SK-N-SH (cell line): ENCODE measurements at regions not wholly inside any gene's neighbourhood (a gene's known extent, or its start where the extent isn't known, plus 50 kb on each side); places are given as distances from the start of the nearest gene placed in this dataset.

ENCODE experiments used
- CTCF ChIA-PET: fragments of 300-600, 350-600 bp; formaldehyde crosslinking; extraction: SDS; loops from one replicate; lab custom pipeline; 2021; lab: Yijun Ruan, JAX
- POLR2A ChIA-PET: fragments of 350-600 bp; sonication (Branson Sonifier 250); formaldehyde crosslinking; extraction: SDS; loops from one replicate; lab custom pipeline; 2020; ENCODE audit warnings: antibody characterized with exemption, inconsistent platforms; lab: Yijun Ruan, JAX
- DNase-seq: peaks from one replicate; pipeline ENCODE4 v3.0.0; 2012
- H2AFZ ChIP-seq: fragments of 200-600 bp; sonication (generic); 2 replicates; pipeline ENCODE4 v1.8.1; 2016; ENCODE audit warnings: antibody characterized with exemption, mild to moderate bottlenecking, low read depth
- H3F3A ChIP-seq: fragments of 200-600 bp; sonication (generic); replicated peaks from 2 replicates; pipeline ENCODE3; 2016; ENCODE audit warnings: antibody characterized with exemption, mild to moderate bottlenecking; ENCODE audit not compliant: insufficient read depth
- H3K27ac ChIP-seq, 2 experiments: fragments of 200-500 bp in 1 of 2; fragments of 200-600 bp in 1 of 2; sonication (Bioruptor generic) in 1 of 2; sonication (generic), shearing (Covaris generic) in 1 of 2; 2 replicates each; pipeline versions ENCODE4 v1.5.1 to v1.6.1; 2014 to 2016; ENCODE audit warnings: low read depth in 2 of 2, inconsistent platforms in 1 of 2, low read length in 1 of 2, mild to moderate bottlenecking in 1 of 2, mixed read lengths in 1 of 2
- H3K27me3 ChIP-seq: fragments of 200-600 bp; sonication (generic), shearing (Covaris generic); 2 replicates; pipeline ENCODE4 v1.6.1; 2016; ENCODE audit warnings: mixed run types; ENCODE audit not compliant: insufficient read depth
- H3K36me3 ChIP-seq, 2 experiments: fragments of 200-500 bp in 1 of 2; fragments of 200-600 bp in 1 of 2; sonication (Bioruptor generic) in 1 of 2; sonication (generic) in 1 of 2; replicated peaks in 1 of 2; 2 replicates each; pipeline versions ENCODE3 to v1.5.1; 2014 to 2016; ENCODE audit warnings: low read length in 1 of 2, mild to moderate bottlenecking in 1 of 2; ENCODE audit not compliant: insufficient read depth in 2 of 2, control insufficient read depth in 1 of 2
- H3K4me1 ChIP-seq, 2 experiments: fragments of 200-500 bp in 1 of 2; fragments of 200-600 bp in 1 of 2; sonication (Bioruptor generic) in 1 of 2; sonication (generic), shearing (Covaris generic) in 1 of 2; 2 replicates each; pipeline versions ENCODE4 v1.5.1 to v1.6.1; 2014 to 2016; ENCODE audit warnings: low read depth in 1 of 2, low read length in 1 of 2, mixed run types in 1 of 2; ENCODE audit not compliant: insufficient read depth in 2 of 2, control insufficient read depth in 1 of 2
- H3K4me2 ChIP-seq: fragments of 200-600 bp; sonication (generic), shearing (Covaris generic); 2 replicates; pipeline ENCODE4 v1.6.1; 2017; ENCODE audit warnings: mixed run types
- H3K4me3 ChIP-seq, 2 experiments: fragments of 200-500 bp in 1 of 2; fragments of 200-600 bp in 1 of 2; sonication (Bioruptor generic) in 1 of 2; sonication (generic), shearing (Covaris generic) in 1 of 2; 2 replicates each; pipeline versions ENCODE4 v1.5.1 to v1.8.1; 2014 to 2016; ENCODE audit warnings: low read depth in 2 of 2, inconsistent platforms in 1 of 2, low read length in 1 of 2, mild to moderate bottlenecking in 1 of 2, mixed read lengths in 1 of 2, moderate library complexity in 1 of 2
- H3K79me2 ChIP-seq: fragments of 200-600 bp; sonication (generic); 2 replicates; pipeline ENCODE4 v1.8.1; 2017; ENCODE audit warnings: mild to moderate bottlenecking; ENCODE audit not compliant: insufficient read depth
- H3K9ac ChIP-seq: fragments of 200-600 bp; sonication (generic); 2 replicates; pipeline ENCODE4 v1.6.1; 2017; ENCODE audit warnings: mixed run types
- H3K9me2 ChIP-seq: fragments of 200-600 bp; sonication (generic); 2 replicates; pipeline ENCODE4 v1.6.1; 2017; ENCODE audit warnings: mixed run types
- H3K9me3 ChIP-seq: fragments of 200-600 bp; sonication (generic); 2 replicates; pipeline ENCODE4 v1.6.1; 2017; ENCODE audit warnings: mixed run types, mild to moderate bottlenecking, moderate library complexity
- H4K20me1 ChIP-seq: fragments of 200-600 bp; sonication (generic); 2 replicates; pipeline ENCODE4 v1.6.1; 2017; ENCODE audit warnings: mild to moderate bottlenecking, mixed run types; ENCODE audit not compliant: insufficient read depth
- ELF1 ChIP-seq: IDR thresholded peaks from 2 replicates; pipeline ENCODE4 v1.4.0; 2012
- EP300 ChIP-seq, 2 experiments: IDR thresholded peaks; 2 replicates each; pipeline versions ENCODE4 v1.4.0 to v1.6.1; 2012; ENCODE audit warnings: borderline replicate concordance in 1 of 2, low read depth in 1 of 2, low read length in 1 of 2
- FOXJ3 ChIP-seq: sonication (generic); formaldehyde crosslinking; IDR thresholded peaks from 2 replicates; pipeline ENCODE4 v1.5.1; 2020; ENCODE audit warnings: mild to moderate bottlenecking, missing genetic modification reagents
- FOXM1 ChIP-seq: IDR thresholded peaks from 2 replicates; pipeline ENCODE4 v1.4.0; 2012; ENCODE audit warnings: low read depth, mild to moderate bottlenecking
- GATA2 ChIP-seq: sonication (generic); formaldehyde crosslinking; IDR thresholded peaks from 2 replicates; pipeline ENCODE4 v1.5.0; 2020; ENCODE audit warnings: mild to moderate bottlenecking, missing genetic modification reagents
- JUND ChIP-seq: IDR thresholded peaks from 2 replicates; pipeline ENCODE4 v1.4.0; 2012
- MEF2A ChIP-seq: IDR thresholded peaks from 2 replicates; pipeline ENCODE4 v1.4.0; 2012; ENCODE audit warnings: low read depth, borderline replicate concordance
- MXI1 ChIP-seq: IDR thresholded peaks from 2 replicates; pipeline ENCODE4 v1.6.1; 2012; ENCODE audit warnings: mild to moderate bottlenecking, low read depth, low read length, improper control_type of control experiment
- NFIC ChIP-seq: IDR thresholded peaks from 2 replicates; pipeline ENCODE4 v1.4.0; 2012; ENCODE audit warnings: borderline replicate concordance
- NRF1 ChIP-seq: IDR thresholded peaks from 2 replicates; pipeline ENCODE4 v1.6.1; 2012; ENCODE audit warnings: low read depth, mild to moderate bottlenecking, low read length
- POLR2AphosphoS5 ChIP-seq: IDR thresholded peaks from 2 replicates; pipeline ENCODE4 v1.6.1; 2012; ENCODE audit warnings: low read depth, low read length
- RFX5 ChIP-seq: IDR thresholded peaks from 2 replicates; pipeline ENCODE4 v1.6.1; 2012; ENCODE audit warnings: mild to moderate bottlenecking, improper control_type of control experiment, low read length
- RXRA ChIP-seq: IDR thresholded peaks from 2 replicates; pipeline ENCODE4 v1.4.0; 2012; ENCODE audit warnings: low read depth, mild to moderate bottlenecking, borderline replicate concordance
- SIN3A ChIP-seq: IDR thresholded peaks from 2 replicates; pipeline ENCODE4 v1.6.1; 2012; ENCODE audit warnings: low read depth, mild to moderate bottlenecking, low read length, moderate library complexity, borderline replicate concordance
- TCF12 ChIP-seq: IDR thresholded peaks from 2 replicates; pipeline ENCODE4 v1.4.0; 2012
- WGBS: methylation state at CpG from one replicate; pipeline ENCODE4 v1.1.6; 2017; ENCODE audit warnings: low lambda C conversion rate; 5-methylcytosine and 5-hydroxymethylcytosine counted together
- TF ChIP-seq, protein P1 (sequence below): IDR thresholded peaks from 2 replicates; pipeline ENCODE4 v1.6.1; 2012; ENCODE audit warnings: mild to moderate bottlenecking, low read depth, low read length, moderate library complexity
- TF ChIP-seq, protein P2 (sequence below): IDR thresholded peaks from 2 replicates; pipeline ENCODE4 v1.4.0; 2012; ENCODE audit warnings: low read depth, borderline replicate concordance
- TF ChIP-seq, protein P3 (sequence below): IDR thresholded peaks from 2 replicates; pipeline ENCODE4; 2012
- TF ChIP-seq, protein P4 (sequence below): fragments of 150-350 bp; IDR thresholded peaks from 2 replicates; pipeline ENCODE4 v1.6.1; 2017; ENCODE audit warnings: antibody characterized with exemption, low read length, low read depth, borderline replicate concordance

DNA sequence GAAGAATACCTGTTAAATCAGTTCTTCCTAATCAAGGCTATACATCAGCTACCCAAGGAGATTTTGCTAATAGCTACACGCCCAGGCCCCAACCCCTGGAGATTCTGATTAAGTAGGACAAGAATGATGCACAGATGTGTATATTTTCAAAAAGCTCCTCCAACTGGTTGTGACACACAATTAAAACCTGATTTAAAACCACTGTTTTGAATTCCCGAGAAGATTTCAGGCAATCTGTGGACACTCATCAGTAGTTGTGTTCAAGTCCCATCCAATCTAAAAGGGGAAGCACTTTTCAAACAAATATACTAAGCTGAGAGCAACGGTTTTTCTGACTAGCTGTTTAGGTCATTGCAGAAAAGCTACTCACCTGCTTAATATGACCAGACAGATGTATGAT is 118.9 kb upstream of the NHSL1 start (continued):
- TF ChIP-seq EP300 (IDR thresholded peaks at IDR 0.05; ENCODE audit: borderline replicate concordance in 1 of 2, low read depth in 1 of 2, low read length in 1 of 2) (no peak), SIN3A (no peak), TCF12 (no peak), NFIC (no peak), POLR2AphosphoS5 (no peak)
- TF ChIP-seq, protein P1, sequence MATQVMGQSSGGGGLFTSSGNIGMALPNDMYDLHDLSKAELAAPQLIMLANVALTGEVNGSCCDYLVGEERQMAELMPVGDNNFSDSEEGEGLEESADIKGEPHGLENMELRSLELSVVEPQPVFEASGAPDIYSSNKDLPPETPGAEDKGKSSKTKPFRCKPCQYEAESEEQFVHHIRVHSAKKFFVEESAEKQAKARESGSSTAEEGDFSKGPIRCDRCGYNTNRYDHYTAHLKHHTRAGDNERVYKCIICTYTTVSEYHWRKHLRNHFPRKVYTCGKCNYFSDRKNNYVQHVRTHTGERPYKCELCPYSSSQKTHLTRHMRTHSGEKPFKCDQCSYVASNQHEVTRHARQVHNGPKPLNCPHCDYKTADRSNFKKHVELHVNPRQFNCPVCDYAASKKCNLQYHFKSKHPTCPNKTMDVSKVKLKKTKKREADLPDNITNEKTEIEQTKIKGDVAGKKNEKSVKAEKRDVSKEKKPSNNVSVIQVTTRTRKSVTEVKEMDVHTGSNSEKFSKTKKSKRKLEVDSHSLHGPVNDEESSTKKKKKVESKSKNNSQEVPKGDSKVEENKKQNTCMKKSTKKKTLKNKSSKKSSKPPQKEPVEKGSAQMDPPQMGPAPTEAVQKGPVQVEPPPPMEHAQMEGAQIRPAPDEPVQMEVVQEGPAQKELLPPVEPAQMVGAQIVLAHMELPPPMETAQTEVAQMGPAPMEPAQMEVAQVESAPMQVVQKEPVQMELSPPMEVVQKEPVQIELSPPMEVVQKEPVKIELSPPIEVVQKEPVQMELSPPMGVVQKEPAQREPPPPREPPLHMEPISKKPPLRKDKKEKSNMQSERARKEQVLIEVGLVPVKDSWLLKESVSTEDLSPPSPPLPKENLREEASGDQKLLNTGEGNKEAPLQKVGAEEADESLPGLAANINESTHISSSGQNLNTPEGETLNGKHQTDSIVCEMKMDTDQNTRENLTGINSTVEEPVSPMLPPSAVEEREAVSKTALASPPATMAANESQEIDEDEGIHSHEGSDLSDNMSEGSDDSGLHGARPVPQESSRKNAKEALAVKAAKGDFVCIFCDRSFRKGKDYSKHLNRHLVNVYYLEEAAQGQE, result no peak
- TF ChIP-seq, protein P2, sequence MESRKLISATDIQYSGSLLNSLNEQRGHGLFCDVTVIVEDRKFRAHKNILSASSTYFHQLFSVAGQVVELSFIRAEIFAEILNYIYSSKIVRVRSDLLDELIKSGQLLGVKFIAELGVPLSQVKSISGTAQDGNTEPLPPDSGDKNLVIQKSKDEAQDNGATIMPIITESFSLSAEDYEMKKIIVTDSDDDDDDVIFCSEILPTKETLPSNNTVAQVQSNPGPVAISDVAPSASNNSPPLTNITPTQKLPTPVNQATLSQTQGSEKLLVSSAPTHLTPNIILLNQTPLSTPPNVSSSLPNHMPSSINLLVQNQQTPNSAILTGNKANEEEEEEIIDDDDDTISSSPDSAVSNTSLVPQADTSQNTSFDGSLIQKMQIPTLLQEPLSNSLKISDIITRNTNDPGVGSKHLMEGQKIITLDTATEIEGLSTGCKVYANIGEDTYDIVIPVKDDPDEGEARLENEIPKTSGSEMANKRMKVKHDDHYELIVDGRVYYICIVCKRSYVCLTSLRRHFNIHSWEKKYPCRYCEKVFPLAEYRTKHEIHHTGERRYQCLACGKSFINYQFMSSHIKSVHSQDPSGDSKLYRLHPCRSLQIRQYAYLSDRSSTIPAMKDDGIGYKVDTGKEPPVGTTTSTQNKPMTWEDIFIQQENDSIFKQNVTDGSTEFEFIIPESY, result no peak

DNA sequence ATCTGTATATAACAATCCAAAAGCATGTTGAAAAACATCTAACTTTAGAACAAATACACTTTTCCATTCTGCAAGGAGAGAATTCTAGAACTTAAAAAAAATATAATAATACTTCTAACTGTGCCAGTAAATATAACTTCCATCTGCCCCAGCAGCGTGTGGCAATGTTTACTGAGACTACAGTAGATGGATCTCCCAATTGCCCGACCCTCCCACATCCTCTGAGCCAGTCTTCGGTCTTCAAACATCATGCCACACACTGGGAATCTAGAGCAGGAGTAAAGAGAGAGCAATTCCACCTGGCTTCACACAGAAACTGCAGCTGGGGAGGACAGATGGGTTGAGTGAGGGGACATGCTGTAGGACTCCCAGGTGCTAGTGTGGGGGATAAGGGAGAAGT is 121.3 kb upstream of the NHSL1 start:
- CTCF ChIA-PET, result interaction anchor here (1.3 kb wide), 1 partner anchor 32 kb away, joined by 6 read pairs; no protein-coding TSS in a partner anchor
- Histone ChIP-seq H3K27ac (no peak overlapping the region), H3K36me3 (no peaks in the 10 kb centered on the region), H3K4me3 (no peak overlapping the region), H3K79me2 (no peaks in the 10 kb centered on the region), H3K4me2 (no peak overlapping the region), H3K9ac (no peak overlapping the region), H2AFZ (no peak overlapping the region), H3K9me3 (no peaks in the 10 kb centered on the region), H3K4me1 (no peaks in the 10 kb centered on the region), H3F3A (no peaks in the 10 kb centered on the region), H3K9me2 (no peaks in the 10 kb centered on the region), H4K20me1 (no peaks in the 10 kb centered on the region), H3K27me3 (peaks cover 17% of the 10 kb centered on the region; the same call in 1 of the 2 replicates)
- no peak for DNase-seq
- POLR2A ChIA-PET, result no interaction called here
- WGBS, result 21% methylated on average over 3 of the region's 3 CpGs
- TF ChIP-seq FOXM1, result no peak
- TF ChIP-seq JUND, result no peak
- TF ChIP-seq, protein P1, result no peak
- no peak for TF ChIP-seq FOXJ3
- no peak for TF ChIP-seq SIN3A
- TF ChIP-seq, protein P3, sequence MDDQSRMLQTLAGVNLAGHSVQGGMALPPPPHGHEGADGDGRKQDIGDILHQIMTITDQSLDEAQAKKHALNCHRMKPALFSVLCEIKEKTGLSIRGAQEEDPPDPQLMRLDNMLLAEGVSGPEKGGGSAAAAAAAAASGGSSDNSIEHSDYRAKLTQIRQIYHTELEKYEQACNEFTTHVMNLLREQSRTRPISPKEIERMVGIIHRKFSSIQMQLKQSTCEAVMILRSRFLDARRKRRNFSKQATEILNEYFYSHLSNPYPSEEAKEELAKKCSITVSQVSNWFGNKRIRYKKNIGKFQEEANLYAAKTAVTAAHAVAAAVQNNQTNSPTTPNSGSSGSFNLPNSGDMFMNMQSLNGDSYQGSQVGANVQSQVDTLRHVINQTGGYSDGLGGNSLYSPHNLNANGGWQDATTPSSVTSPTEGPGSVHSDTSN, result no peak
- TF ChIP-seq NRF1, result no peak
- TF ChIP-seq RXRA, result no peak
- TF ChIP-seq, protein P4, sequence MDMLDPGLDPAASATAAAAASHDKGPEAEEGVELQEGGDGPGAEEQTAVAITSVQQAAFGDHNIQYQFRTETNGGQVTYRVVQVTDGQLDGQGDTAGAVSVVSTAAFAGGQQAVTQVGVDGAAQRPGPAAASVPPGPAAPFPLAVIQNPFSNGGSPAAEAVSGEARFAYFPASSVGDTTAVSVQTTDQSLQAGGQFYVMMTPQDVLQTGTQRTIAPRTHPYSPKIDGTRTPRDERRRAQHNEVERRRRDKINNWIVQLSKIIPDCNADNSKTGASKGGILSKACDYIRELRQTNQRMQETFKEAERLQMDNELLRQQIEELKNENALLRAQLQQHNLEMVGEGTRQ, result no peak
- TF ChIP-seq ELF1, result no peak
- no peak for TF ChIP-seq RFX5
- TF ChIP-seq MEF2A, result no peak
- TF ChIP-seq GATA2 (CRISPR knock-in tag), result no peak
- TF ChIP-seq MXI1, result no peak
